Hepatic stellate cell (primary cell): ENCODE measurements at regions not wholly inside any gene's neighbourhood (a gene's known extent, or its start where the extent isn't known, plus 50 kb on each side); places are given as distances from the start of the nearest gene placed in this dataset.
"Not testable (repeated sequence)": the region's sequence is repeated elsewhere in the genome, so short reads cannot be mapped to it uniquely, and the experiment has no call there.

ENCODE experiments used
- DNase-seq: peaks from one replicate; pipeline ENCODE4 v3.0.0; 2011; ENCODE audit warnings: low spot score

GRCh38 chr11:82056450-82056849 is 677.2 kb downstream of the FAM181B start:
- no peak for DNase-seq

GRCh38 chr11:82049199-82049598 is 684.5 kb downstream of the FAM181B start:
- DNase-seq: no peak

- DNase-seq: no peak
Measured at GRCh38 chr11:82047200-82047599, 686.5 kb downstream of the FAM181B start.

- DNase-seq: no peak
Measured at GRCh38 chr11:82046778-82047177, 686.9 kb downstream of the FAM181B start.

GRCh38 chr11:82045748-82046457 is 687.8 kb downstream of the FAM181B start:
- no peak for DNase-seq

GRCh38 chr11:82043316-82043715 is 690.3 kb downstream of the FAM181B start:
- DNase-seq: no peak

GRCh38 chr11:82041764-82042163 is 691.9 kb downstream of the FAM181B start:
- no peak for DNase-seq

GRCh38 chr11:82038154-82038553 is 695.5 kb downstream of the FAM181B start:
- DNase-seq: no peak

- DNase-seq: no peak
Measured at GRCh38 chr11:82034527-82034926, 699.1 kb downstream of the FAM181B start.

GRCh38 chr11:82027335-82027734 is 706.3 kb downstream of the FAM181B start:
- not testable (repeated sequence) for DNase-seq

- DNase-seq: no peak
Measured at GRCh38 chr11:82024760-82025159, 708.9 kb downstream of the FAM181B start.

- DNase-seq: no peak
Measured at GRCh38 chr11:82012276-82012675, 721.4 kb downstream of the FAM181B start.

- no peak for DNase-seq
Measured at GRCh38 chr11:82009133-82009532, 724.5 kb downstream of the FAM181B start.

- no peak for DNase-seq
Measured at GRCh38 chr11:82007521-82007920, 726.1 kb downstream of the FAM181B start.

GRCh38 chr11:82004537-82005213 is 729.0 kb downstream of the FAM181B start:
- DNase-seq: no peak

GRCh38 chr11:82003671-82004515 is 729.8 kb downstream of the FAM181B start:
- no peak for DNase-seq

GRCh38 chr11:82003024-82003423 is 730.6 kb downstream of the FAM181B start:
- no peak for DNase-seq

GRCh38 chr11:81995889-81996288 is 737.8 kb downstream of the FAM181B start:
- no peak for DNase-seq

GRCh38 chr11:81993755-81994154 is 739.9 kb downstream of the FAM181B start:
- no peak for DNase-seq

GRCh38 chr11:81990659-81991443 is 742.8 kb downstream of the FAM181B start:
- DNase-seq: no peak

GRCh38 chr11:81989093-81989492 is 744.6 kb downstream of the FAM181B start:
- no peak for DNase-seq
